Transverse colon (tissue), 4 donors: ENCODE measurements at regions not wholly inside any gene's neighbourhood (a gene's known extent, or its start where the extent isn't known, plus 50 kb on each side); places are given as distances from the start of the nearest gene placed in this dataset.

ENCODE experiments used
- DNase-seq: peaks from one replicate; pipeline ENCODE4 v3.0.0-alpha.2; 2019
- H3K27ac ChIP-seq, 4 donors: fragments of 200-600 bp; sonication (generic); 2 replicates each; pipeline ENCODE4 v1.5.1; 2016 to 2018; ENCODE audit warnings: inconsistent platforms in 4 of 4
- H3K27me3 ChIP-seq: fragments of 200-600 bp; sonication (generic); 2 replicates; pipeline ENCODE4 v1.5.1; 2017; ENCODE audit warnings: inconsistent platforms
- H3K36me3 ChIP-seq, 4 donors: fragments of 200-600 bp; sonication (generic); 2 replicates each; pipeline ENCODE4 v1.5.1; 2017 to 2019; ENCODE audit warnings: inconsistent platforms in 4 of 4
- H3K4me1 ChIP-seq, 4 donors: fragments of 200-600 bp; sonication (generic); 2 replicates each; pipeline ENCODE4 v1.5.1; 2017 to 2020; ENCODE audit warnings: inconsistent platforms in 4 of 4
- H3K4me3 ChIP-seq, 4 donors: fragments of 200-600 bp; sonication (generic); 1 replicate in 1 of 4; 2 replicates in 3 of 4; pipeline versions ENCODE4 v1.5.1 to v1.6.1; 2017 to 2019; ENCODE audit warnings: inconsistent platforms in 4 of 4
- H3K9me3 ChIP-seq, 2 donors: fragments of 200-600 bp; sonication (generic); 2 replicates each; pipeline ENCODE4 v1.5.1; 2017 to 2019; ENCODE audit warnings: inconsistent platforms in 2 of 2
- EP300 ChIP-seq: sonication (generic); formaldehyde crosslinking; IDR thresholded peaks from one replicate; pipeline ENCODE4 v1.6.1; 2017; ENCODE audit warnings: antibody characterized with exemption, low read depth
- POLR2A ChIP-seq: fragments of 450-650 bp; IDR thresholded peaks from one replicate; pipeline ENCODE4 v1.6.1; 2016; ENCODE audit warnings: antibody characterized with exemption, mild to moderate bottlenecking, moderate library complexity
- POLR2AphosphoS5 ChIP-seq, 3 donors: sonication (generic); formaldehyde crosslinking; IDR thresholded peaks; one replicate each; pipeline ENCODE4 v1.6.1; 2016; ENCODE audit warnings: antibody characterized with exemption in 3 of 3
- WGBS, 2 donors: methylation state at CpG; one replicate each; pipeline ENCODE4 v1.1.5; 2018; ENCODE audit warnings: low coverage in 1 of 2; 5-methylcytosine and 5-hydroxymethylcytosine counted together
- in situ Hi-C, 4 donors: fragments of 200-750 bp; cut with MboI; loops; one replicate each; pipeline versions ENCODE4 v1.15.0 to v1.15.1; 2017; ENCODE audit warnings: low sequenced_read_pairs in 3 of 4, low pct_ligation_motif_present in 1 of 4, low pct_unique_long_range_greater_than_20kb in 1 of 4
- intact Hi-C: fragments of 100-400 bp; cut with DNase I; formaldehyde crosslinking; loops from one replicate; pipeline ENCODE4 v1.15.1; 2023; ENCODE audit warnings: low total_unique reads
- TF ChIP-seq, protein P1 (sequence below), 5 experiments: fragments of 200-600 bp in 3 of 5; fragments of 450-650 bp in 2 of 5; sonication (generic) in 3 of 5; IDR thresholded peaks; 1 replicate in 2 of 5; 2 replicates in 3 of 5; pipeline ENCODE4 v1.5.1; 2016 to 2017; ENCODE audit warnings: antibody characterized with exemption in 5 of 5, inconsistent platforms in 3 of 5, mild to moderate bottlenecking in 2 of 5, moderate library complexity in 1 of 5

GRCh38 chr9:86549401-86549811 is 195.2 kb upstream of the TUT7 start:
- Histone ChIP-seq H3K4me1 (no peaks in the 10 kb centered on the region), H3K9me3 (no peaks in the 10 kb centered on the region), H3K27me3 (no peaks in the 10 kb centered on the region), H3K36me3 (no peaks in the 10 kb centered on the region), H3K4me3 (no peak overlapping the region), H3K27ac (no peak overlapping the region)
- intact Hi-C loops, result no loop called here
- DNase-seq, result no peak
- in situ Hi-C loops, result no loop called here
- TF ChIP-seq, protein P1, sequence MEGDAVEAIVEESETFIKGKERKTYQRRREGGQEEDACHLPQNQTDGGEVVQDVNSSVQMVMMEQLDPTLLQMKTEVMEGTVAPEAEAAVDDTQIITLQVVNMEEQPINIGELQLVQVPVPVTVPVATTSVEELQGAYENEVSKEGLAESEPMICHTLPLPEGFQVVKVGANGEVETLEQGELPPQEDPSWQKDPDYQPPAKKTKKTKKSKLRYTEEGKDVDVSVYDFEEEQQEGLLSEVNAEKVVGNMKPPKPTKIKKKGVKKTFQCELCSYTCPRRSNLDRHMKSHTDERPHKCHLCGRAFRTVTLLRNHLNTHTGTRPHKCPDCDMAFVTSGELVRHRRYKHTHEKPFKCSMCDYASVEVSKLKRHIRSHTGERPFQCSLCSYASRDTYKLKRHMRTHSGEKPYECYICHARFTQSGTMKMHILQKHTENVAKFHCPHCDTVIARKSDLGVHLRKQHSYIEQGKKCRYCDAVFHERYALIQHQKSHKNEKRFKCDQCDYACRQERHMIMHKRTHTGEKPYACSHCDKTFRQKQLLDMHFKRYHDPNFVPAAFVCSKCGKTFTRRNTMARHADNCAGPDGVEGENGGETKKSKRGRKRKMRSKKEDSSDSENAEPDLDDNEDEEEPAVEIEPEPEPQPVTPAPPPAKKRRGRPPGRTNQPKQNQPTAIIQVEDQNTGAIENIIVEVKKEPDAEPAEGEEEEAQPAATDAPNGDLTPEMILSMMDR (IDR thresholded peaks at IDR 0.05), result no peak
- TF ChIP-seq POLR2AphosphoS5 (IDR thresholded peaks at IDR 0.05) (no peak), EP300 (no peak), POLR2A (no peak)
- WGBS, 2 donors, result 95% methylated on average over 2 of the region's 2 CpGs; no CpG with 5 or more reads in 1 of the 2 donors

DNA sequence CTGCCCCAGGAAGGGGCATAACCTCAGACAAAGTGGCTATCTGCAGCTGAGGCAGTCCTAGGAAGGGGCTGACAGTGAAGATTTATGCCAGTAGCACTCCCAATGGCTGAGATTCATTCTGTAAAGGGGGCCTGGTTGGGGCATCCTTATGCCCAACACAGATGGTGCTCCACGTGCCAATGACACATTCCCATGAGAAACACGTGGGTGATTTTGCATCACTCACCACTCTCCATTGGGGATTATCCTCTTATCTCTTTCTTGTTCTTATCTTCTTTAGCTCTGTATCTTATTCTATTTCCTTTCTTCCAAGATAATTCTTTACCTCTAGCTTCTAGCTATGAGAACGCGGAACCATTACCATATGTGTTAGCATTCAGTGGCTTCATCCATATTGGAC is 194.0 kb upstream of the TUT7 start:
- no peaks in the 10 kb centered on the region for H3K9me3 ChIP-seq
- H3K27me3 ChIP-seq, result no peaks in the 10 kb centered on the region
- no peaks in the 10 kb centered on the region for H3K36me3 ChIP-seq
- in situ Hi-C loops (no loop called here), intact Hi-C loops (no loop called here)
- no peak for DNase-seq
- TF ChIP-seq POLR2AphosphoS5 (IDR thresholded peaks at IDR 0.05), result no peak
- no peak for TF ChIP-seq EP300
- TF ChIP-seq, protein P1 (IDR thresholded peaks at IDR 0.05), result no peak
- TF ChIP-seq POLR2A, result no peak
- H3K4me1 ChIP-seq, result no peaks in the 10 kb centered on the region
- no peak overlapping the region for H3K4me3 ChIP-seq
- H3K27ac ChIP-seq, result no peak overlapping the region
- WGBS, 2 donors, result 92 to 100% methylated on average over 2 to 4 of the region's 4 CpGs

DNA sequence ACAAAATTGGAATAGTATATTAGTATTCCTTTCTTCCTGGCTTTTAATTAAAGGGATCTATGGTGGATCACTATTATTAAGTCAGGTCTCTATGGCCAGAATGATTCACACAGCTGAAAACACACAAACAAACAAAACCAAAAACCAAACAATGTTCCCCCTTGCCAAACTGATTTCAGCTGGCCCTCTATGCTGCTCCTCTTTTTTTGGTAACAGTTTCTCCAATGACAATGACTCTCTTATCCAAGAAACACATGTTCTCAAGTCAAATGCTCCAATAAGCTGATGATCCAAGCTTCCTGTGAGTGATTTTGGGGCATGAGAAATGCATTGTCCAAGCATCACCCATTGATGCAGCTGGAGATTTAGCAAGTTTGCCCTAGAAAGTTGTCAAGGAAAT is 193.4 kb upstream of the TUT7 start:
- intact Hi-C loops, result no loop called here
- H3K9me3 ChIP-seq, result no peaks in the 10 kb centered on the region
- no peaks in the 10 kb centered on the region for H3K4me1 ChIP-seq
- no peak overlapping the region for H3K27ac ChIP-seq
- no peaks in the 10 kb centered on the region for H3K27me3 ChIP-seq
- no peaks in the 10 kb centered on the region for H3K36me3 ChIP-seq
- DNase-seq, result no peak
- TF ChIP-seq POLR2A, result no peak
- TF ChIP-seq, protein P1 (IDR thresholded peaks at IDR 0.05), result no peak
- no peak for TF ChIP-seq EP300
- TF ChIP-seq POLR2AphosphoS5 (IDR thresholded peaks at IDR 0.05), result no peak
- in situ Hi-C loops, result no loop called here
- no peak overlapping the region for H3K4me3 ChIP-seq

DNA sequence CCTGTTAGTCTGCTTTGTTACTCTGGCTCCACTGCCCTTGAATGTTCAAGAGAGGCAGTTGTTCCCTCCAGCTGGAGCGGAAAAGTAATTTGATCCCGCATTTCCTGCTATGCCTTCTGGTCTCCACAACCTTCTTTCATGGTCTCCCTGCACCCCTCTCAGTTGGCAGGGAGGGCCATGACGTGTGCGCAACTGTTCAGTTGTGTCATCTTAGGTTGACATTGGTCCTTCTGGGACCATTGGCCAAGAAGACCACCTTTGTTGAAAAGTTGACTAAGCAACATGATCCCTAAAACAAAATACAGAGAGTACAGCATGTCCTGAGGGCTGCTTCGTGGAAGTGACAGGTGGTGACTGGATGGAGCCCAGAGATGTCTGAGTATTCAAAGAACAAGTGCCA is 192.5 kb upstream of the TUT7 start:
- intact Hi-C loops (no loop called here), in situ Hi-C loops (no loop called here)
- Histone ChIP-seq H3K4me1 (no peaks in the 10 kb centered on the region), H3K36me3 (no peaks in the 10 kb centered on the region), H3K4me3 (no peak overlapping the region), H3K9me3 (no peaks in the 10 kb centered on the region), H3K27ac (no peak overlapping the region), H3K27me3 (no peaks in the 10 kb centered on the region)
- DNase-seq, result no peak
- no peak for TF ChIP-seq EP300
- TF ChIP-seq POLR2A, result no peak
- TF ChIP-seq, protein P1 (IDR thresholded peaks at IDR 0.05), result no peak
- no peak for TF ChIP-seq POLR2AphosphoS5 (IDR thresholded peaks at IDR 0.05)
- WGBS, 2 donors, result 87% methylated on average over 5 of the region's 5 CpGs; no CpG with 5 or more reads in 1 of the 2 donors
